AG04449 (cell line): ENCODE measurements at regions not wholly inside any gene's neighbourhood (a gene's known extent, or its start where the extent isn't known, plus 50 kb on each side); places are given as distances from the start of the nearest gene placed in this dataset.

Experiments used
- CTCF ChIA-PET: fragments of 350-600 bp; formaldehyde crosslinking; extraction: SDS; loops from one replicate; lab custom pipeline; 2021; ENCODE audit warnings: antibody characterized with exemption; lab: Yijun Ruan, JAX
- POLR2A ChIA-PET: fragments of 400-600, 350-600 bp; formaldehyde crosslinking; extraction: SDS; loops from one replicate; lab custom pipeline; 2020; ENCODE audit warnings: antibody characterized with exemption, inconsistent platforms; lab: Yijun Ruan, JAX
- DNase-seq: peaks from one replicate; pipeline ENCODE4 v3.0.0-alpha.2; 2010; ENCODE audit warnings: low read depth, low spot score
- H3K4me3 ChIP-seq: 2 replicates; pipeline ENCODE4 v1.5.1; 2011; ENCODE audit warnings: low read depth, mild to moderate bottlenecking, control low read depth, low read length
- TF ChIP-seq, protein P1 (sequence below): IDR thresholded peaks from one replicate; pipeline ENCODE4 v1.5.1; 2011; ENCODE audit warnings: mild to moderate bottlenecking, moderate library complexity, low read length, control low read depth, inconsistent platforms; ENCODE audit not compliant: insufficient read depth; ENCODE audit errors: missing control alignments

- no peak for DNase-seq
- ChIA-PET POLR2A (interaction anchor here (0.6 kb wide), 1 partner anchor 31 kb away, joined by 3 read pairs; no protein-coding TSS in a partner anchor), CTCF (interaction anchor here (1.4 kb wide), 1 partner anchor 10 kb away, joined by 3 read pairs; no protein-coding TSS in a partner anchor)
Observed at GRCh38 chr16:65634291-65634690, 512.4 kb upstream of the CDH11 start.

DNA sequence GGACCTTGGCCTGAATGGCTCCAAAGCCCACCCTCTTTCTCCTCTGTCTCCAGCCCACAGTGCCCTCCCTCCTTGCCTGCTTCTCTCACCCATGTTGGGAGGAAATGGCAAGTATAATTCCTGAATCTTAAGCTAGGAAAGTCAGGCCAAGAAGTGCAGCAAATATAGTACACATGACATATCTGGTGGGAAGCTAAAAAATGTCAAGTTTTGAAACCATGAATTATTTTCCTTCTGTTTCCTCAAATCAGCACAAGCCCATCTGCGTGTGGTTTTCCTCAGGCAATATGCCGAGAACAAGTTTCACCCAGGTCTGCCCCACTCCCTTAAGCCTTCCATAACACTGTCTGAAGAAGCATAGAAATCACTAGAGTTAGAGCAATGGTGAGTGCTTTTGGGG lies 502.8 kb upstream of the CDH11 start:
- no peak overlapping the region for H3K4me3 ChIP-seq
- TF ChIP-seq, protein P1, sequence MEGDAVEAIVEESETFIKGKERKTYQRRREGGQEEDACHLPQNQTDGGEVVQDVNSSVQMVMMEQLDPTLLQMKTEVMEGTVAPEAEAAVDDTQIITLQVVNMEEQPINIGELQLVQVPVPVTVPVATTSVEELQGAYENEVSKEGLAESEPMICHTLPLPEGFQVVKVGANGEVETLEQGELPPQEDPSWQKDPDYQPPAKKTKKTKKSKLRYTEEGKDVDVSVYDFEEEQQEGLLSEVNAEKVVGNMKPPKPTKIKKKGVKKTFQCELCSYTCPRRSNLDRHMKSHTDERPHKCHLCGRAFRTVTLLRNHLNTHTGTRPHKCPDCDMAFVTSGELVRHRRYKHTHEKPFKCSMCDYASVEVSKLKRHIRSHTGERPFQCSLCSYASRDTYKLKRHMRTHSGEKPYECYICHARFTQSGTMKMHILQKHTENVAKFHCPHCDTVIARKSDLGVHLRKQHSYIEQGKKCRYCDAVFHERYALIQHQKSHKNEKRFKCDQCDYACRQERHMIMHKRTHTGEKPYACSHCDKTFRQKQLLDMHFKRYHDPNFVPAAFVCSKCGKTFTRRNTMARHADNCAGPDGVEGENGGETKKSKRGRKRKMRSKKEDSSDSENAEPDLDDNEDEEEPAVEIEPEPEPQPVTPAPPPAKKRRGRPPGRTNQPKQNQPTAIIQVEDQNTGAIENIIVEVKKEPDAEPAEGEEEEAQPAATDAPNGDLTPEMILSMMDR = no peak
- no peak for DNase-seq
- CTCF ChIA-PET = no interaction called here
- POLR2A ChIA-PET = no interaction called here

More at GRCh38 chr16:65634291-65634690, 512.4 kb upstream of the CDH11 start:
- no peak overlapping the region for H3K4me3 ChIP-seq
- TF ChIP-seq, protein P1 = no peak

DNA sequence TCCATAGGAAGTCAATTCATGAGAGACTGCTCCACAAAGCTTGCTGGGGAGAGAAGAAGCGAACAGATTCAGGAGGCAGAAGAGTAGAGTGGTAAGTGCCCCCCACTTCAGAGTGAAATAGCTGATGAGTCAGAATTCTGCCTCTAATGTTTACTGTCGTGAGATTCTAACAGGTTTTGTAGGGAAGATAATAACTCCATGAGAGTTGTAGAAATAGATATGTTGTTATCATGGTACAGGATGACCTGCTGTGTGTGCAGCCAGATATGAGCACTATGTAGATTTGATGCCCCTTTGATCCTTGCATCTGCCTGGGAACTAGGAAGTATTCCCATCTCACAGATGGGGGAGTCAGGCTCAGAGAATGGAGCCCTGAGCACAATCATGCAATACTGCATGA lies 502.4 kb upstream of the CDH11 start:
- TF ChIP-seq, protein P1 = no peak
- ChIA-PET CTCF (no interaction called here), POLR2A (no interaction called here)
- H3K4me3 ChIP-seq = no peak overlapping the region
- DNase-seq = no peak

GRCh38 chr16:65622871-65623270 lies 501.0 kb upstream of the CDH11 start:
- POLR2A ChIA-PET = no interaction called here
- no peak for DNase-seq
- H3K4me3 ChIP-seq = no peak overlapping the region
- CTCF ChIA-PET = no interaction called here
- TF ChIP-seq, protein P1 = no peak

DNA sequence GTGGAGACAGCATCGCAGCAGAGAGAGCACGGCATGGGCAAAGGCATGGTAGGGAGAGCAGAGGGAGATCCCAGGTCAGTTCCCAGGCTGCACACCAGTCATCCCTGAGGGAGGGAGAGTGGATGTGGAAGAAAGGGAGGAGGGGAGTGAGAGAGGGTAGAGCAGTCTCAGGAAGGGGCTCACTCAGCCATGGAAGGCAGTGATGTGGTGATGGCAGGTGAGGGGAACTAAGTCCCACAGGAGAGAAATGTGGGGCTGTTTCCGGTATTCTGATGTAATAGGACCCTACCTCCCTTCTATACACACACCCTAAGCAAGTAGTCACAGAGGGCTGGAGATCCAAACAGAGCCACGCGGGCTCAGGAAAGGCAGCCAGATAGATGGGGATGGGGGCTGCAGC lies 500.3 kb upstream of the CDH11 start:
- TF ChIP-seq, protein P1 = no peak
- POLR2A ChIA-PET = no interaction called here
- no peak for DNase-seq
- no peak overlapping the region for H3K4me3 ChIP-seq
- CTCF ChIA-PET = no interaction called here

GRCh38 chr16:65621640-65622039 lies 499.8 kb upstream of the CDH11 start:
- POLR2A ChIA-PET = no interaction called here
- CTCF ChIA-PET = interaction anchor here (1.0 kb wide), 1 partner anchor 697 kb away, joined by 3 read pairs; no protein-coding TSS in a partner anchor
- DNase-seq = no peak
- TF ChIP-seq, protein P1 = no peak
- no peak overlapping the region for H3K4me3 ChIP-seq
